HL-60/S4 (cell line): ENCODE measurements at regions not wholly inside any gene's neighbourhood (a gene's known extent, or its start where the extent isn't known, plus 50 kb on each side); places are given as distances from the start of the nearest gene placed in this dataset.
"Not testable (repeated sequence)": the region's sequence is repeated elsewhere in the genome, so short reads cannot be mapped to it uniquely, and the experiment has no call there.

Source experiments
- in situ Hi-C: fragments of 300-500 bp; cut with MboI; formaldehyde crosslinking; loops from 2 replicates; pipeline ENCODE4 v1.14.3; 2022; ENCODE audit warnings: low sequenced_read_pairs

DNA sequence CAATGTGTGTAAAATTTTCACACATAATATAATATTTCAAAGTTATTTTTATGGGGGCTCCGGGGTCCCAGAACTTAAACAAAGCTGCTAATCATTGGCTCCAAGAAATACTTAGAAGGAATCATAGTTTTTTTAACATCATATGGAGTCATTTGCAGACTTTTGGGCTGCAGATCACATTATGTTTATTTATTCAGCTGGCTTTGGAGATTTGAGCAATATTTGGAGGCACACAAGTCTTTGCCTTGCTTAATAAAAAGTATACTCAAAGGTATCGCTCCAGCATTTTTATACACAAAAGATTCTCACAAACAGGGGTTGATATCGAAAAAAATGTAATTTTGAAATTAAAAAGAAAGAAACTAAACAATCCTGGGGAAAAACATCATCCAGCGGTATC, 382.5 kb upstream of the TENM3 start:
- in situ Hi-C loops = no loop called here

DNA sequence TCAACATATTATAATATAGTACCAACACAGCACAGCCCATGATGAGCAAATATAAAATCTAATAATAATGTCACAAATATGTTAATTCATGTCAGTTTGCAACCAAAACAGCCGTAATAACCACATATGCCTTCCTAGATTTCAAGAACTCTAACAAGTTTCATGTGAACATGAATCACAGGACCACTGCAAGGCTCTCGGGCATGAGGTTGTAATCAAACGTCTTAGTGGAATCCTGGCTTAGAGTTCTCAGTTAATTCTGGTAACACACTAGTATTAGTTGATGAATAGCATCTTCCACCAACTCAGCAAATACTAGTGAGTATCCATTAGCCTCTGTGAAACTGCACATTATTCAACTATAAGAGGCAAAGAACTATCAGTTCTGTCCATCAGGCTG, 379.3 kb upstream of the TENM3 start:
- in situ Hi-C loops = no loop called here

DNA sequence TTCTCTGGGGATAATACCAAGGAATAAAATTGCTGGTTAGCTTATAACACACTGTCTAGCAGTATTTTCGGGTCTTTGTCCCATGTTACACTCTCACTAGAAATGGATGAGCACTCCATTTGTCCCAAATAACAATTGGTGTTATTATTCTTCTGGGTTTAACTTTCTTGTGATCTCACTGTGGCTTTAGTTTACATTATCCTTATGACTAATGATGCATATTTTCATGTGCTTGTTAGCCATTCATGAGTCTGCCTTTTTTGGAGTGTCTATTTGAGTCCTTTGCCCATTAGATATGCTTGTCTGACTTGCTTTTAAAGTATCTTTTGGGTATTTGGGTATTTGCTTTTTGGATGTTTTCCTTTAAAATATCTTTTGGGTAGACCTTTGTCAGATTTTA, 372.9 kb upstream of the TENM3 start:
- in situ Hi-C loops = no loop called here

DNA sequence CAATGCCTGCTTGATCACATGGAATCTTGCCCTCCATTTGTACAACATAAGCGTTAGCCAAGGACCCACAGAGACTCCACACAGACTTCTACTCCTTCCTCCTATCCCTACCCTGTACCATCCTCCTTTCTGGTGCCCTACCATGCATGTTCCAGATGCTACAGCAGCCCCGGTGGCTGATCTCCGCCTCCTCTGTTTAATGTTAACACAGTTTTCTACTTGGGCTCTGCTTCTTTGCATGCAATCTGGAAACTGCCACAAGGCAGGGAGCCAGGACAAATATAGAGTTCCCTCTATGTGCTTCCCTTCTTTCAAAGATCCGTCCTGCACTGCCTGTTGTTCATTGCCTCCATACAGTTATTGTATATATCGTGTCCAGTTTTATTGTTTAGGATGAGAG, 368.6 kb upstream of the TENM3 start:
- in situ Hi-C loops = no loop called here

DNA sequence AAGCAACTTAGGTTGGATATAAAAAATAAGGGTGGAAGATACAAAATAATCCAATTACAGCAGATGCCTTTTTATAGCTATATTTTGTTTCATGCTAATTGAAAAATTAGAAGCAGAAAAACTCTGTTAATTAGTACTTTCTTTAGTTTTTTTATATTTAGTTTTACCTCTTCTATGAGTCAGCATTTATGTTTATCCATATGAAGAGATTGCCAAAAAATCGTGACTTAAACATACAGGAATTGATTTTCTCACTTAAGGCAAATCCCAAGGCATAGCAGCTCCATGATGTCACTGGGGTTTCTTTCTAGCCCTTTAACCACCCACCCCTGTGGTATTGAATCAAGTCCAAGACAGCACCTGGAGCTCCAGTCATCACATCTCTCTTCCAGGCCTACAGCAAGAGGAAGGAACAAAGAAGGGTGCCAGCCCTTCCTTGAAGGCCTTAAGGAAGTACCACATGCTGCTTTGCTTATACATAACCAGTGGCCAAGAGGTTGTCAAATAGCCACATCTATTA, 365.8 kb upstream of the TENM3 start:
- in situ Hi-C loops = no loop called here

DNA sequence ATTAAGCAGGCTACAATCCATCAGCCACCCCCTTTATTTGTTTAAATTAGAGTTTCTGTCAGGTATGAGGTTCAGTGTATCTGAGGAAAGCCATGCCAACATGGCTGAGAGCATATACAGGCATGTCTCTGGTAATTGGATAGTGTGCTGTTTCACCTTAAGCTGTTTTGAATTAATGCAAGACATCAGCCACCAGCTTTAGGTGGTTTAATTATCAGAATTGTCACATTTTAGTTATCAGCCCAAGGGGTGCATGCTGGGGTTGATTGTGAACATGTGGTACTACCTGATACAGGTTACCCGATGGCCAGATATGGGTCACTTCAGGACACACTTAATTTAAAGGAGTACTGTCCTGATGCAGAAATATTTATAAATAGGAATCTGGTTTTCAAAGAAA, 353.2 kb upstream of the TENM3 start:
- in situ Hi-C loops = no loop called here

DNA sequence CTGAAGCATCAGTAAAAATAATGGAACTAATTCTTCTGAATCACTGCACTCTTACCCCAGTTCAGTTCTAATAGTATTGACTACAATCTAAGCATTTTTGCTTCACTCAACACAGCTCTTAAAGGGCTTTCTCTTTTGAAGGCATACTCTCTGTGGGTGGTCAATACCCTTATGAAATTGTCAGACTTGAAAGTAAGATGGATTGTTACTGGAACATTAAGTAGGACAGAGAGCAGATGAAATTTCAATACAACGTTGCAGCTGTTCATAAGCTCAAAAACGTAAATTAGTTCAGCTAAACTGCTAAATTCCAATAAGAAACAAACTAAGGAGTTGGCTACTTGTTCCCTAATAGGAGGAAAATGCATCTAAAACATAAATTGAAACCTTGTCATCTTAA, 352.3 kb upstream of the TENM3 start:
- in situ Hi-C loops = no loop called here

DNA sequence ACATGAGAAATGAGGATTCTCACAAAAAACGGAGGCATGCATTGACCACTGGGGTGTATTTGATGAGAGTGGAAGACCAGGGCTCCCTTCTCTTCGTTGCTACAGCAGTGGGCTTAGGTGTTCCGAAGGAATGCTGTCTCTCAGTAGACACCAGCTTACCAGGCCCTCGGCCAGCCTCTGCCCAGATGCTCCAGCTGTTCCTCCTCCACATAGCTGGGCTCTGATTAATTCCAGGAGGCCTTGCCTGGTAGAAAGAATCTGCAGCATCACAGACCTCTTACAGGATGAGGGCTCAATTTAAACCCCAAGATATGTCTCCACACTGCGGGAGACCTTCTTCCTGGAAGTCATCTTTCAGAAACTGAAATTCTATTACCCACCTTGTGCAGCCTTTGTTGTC, 346.6 kb upstream of the TENM3 start:
- in situ Hi-C loops = no loop called here

DNA sequence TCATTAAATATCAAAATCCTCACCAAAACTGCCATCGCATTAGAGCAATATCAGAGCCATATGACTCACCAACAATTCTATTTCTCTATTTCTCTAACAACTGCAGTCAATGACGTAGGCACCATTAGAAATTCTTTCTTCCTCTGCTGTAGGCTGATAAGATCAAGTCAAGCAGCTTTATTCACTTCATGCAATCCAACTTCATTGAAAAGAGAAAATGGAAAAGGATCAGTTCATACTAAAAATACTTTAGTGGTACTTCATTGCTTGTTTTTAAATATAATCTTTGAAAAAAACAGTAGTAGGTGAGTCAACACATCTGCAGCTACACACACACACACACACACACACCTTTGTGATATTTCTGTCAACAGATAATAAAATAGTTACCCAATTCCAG, 345.3 kb upstream of the TENM3 start:
- in situ Hi-C loops = no loop called here

DNA sequence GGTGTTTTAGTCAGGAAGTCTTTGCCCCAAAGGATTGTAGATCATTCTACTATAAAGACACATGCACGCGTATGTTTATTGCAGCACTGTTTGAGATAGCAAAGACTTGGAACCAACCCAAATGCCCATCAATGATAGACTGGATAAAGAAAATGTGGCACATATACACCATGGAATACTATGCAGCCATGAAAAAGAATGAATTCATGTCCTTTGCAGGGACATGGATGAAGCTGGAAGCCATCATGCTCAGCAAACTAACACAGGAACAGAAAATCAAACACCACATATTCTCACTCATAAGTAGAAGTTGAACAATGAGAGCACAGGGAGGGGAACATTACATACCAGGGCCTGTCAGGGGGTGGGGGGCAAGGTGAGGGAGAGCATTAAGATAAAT, 340.8 kb upstream of the TENM3 start:
- in situ Hi-C loops = not testable (repeated sequence)

DNA sequence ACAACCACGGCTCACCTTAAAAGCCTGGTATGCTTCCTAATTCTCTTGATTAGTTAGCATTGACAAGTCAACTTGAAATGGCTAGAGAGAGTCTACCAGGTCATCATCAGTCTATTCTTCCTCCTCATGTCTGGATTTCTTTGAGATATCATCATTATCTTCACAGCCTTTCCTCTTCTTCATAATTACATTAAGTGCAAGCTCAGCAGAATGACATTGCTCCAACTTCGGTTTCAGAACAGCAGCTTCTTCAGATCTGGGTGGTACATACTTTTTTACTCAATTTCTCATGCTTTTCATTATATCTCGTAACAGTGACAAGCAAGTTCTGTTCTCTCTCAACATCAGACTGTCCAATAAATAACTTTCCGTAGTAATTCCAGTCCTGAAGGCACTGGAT, 337.5 kb upstream of the TENM3 start:
- in situ Hi-C loops = no loop called here

DNA sequence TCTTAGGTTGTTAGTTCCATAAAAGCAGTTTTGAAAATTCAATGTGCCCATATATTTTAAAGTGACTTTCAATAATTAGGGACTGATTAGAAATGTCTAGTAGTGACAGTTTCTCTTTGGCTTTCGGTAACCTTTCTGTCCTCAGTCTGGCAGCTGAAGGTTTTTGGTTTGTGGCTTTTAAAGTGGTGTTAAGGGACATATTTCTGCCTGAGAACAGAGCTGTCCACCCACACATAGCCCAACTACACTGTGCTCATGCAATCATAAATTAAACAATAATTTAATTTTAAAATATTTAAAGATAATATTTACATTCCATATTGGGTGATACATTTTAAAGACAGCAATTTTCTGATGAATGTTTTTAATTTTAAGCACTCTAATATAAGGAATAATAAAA, 335.0 kb upstream of the TENM3 start:
- in situ Hi-C loops = no loop called here

DNA sequence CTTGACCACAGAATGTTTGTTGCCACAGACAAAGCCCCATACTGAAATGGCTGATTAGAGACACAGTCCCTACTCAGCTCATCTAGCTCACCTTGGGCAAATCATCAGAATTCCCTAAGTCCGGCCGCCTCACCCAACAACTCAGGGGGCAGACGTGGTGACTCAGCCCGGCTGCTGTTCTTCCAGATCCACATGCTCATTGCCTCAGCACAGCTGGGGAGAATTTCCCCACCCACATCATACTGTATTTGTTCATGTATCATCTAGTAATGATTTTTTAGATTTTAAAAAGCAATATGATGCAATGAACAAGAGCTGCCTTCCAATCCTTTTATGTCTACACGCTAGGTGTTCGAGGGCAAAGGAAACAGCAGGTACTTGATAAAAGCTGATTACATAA, 333.8 kb upstream of the TENM3 start:
- in situ Hi-C loops = no loop called here

DNA sequence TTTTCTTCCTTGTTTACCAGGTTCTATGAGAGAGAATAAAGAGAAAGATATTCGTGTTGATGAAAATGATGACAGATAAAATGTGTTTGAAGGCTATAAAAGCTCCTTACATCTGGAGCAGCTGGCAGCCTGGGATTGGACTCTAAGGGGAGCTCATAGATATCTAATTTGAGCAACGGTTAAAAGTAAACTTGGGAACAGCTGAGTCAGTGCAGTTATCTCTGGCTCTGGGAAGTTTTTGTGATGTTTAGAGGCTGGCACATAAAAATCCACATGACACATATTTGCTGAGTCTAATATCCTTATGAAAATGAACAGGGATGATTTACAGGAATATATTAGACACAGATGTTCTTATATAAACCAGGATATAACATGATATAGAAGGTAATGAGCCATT, 331.8 kb upstream of the TENM3 start:
- in situ Hi-C loops = no loop called here

DNA sequence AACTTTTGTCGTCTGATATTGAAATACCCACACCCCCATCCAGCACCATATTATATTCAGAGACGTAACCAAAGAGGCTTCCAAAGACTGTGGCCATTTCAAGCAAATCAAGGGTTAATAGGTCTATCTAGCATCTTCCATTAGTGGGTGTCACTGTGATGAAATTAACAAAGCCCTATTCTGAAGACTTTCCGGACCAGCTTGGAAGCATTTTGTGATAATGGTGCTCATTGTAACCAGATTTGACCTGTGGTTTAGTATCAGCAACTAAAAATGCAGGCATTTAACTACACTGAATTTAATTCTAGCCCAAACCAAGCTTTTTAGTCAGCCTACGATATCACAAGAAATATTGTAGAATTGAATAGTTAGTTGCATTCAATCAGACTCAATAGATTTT, 309.7 kb upstream of the TENM3 start:
- in situ Hi-C loops = no loop called here

DNA sequence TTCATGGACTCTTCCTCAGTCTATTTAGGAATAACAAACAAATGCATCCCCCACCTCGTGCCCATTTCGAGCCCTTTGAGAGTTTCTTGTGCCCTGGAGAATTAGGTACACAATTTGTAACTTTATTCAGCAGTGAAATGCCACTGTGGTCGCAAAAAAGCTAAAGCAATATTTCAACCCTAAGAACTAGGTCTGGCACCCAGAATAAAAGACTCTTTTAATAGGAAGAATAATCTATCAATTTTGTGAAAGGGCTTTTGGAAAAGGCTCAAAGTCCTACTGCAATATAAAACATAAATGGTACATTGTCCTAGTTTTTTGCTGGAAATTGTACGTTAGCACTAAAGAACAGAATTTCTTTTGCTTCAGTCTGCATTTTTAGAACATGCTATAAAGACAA, 304.6 kb upstream of the TENM3 start:
- in situ Hi-C loops = no loop called here

DNA sequence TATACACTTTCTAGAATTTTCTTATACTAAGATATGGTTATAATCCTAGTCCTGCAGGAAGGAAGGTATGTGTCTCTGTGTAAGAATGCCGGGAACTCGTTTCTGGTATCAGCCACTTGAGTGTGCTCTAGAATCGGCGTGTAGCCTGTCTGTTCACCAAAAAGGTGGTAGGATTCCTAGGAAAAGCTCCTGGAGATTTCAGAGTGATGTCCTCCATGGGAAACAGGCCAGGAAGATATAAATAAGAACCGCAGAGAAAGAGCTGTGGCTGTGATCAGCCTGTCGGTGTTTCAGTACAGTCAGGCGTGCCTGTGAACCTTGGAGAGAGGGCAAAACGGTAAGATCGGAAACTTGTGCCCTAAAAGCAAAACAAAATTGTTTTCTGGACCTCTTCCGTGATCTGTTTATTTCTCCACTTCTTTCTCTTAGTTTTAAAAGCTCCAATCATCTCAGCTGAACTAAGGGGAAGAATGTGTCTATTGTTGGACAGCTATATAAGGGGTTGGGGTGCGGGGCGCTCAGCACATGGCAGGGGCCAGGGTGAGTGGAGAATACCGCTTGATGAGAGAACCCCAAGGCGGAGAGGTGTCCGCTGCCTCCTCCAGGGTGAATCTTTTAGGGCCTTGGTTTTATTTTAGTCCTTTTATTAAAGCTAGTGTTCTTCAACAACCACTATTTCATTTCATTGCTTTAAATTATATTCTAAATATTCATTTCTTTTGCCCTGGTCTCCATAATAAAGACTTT, 303.8 kb upstream of the TENM3 start:
- in situ Hi-C loops = no loop called here

DNA sequence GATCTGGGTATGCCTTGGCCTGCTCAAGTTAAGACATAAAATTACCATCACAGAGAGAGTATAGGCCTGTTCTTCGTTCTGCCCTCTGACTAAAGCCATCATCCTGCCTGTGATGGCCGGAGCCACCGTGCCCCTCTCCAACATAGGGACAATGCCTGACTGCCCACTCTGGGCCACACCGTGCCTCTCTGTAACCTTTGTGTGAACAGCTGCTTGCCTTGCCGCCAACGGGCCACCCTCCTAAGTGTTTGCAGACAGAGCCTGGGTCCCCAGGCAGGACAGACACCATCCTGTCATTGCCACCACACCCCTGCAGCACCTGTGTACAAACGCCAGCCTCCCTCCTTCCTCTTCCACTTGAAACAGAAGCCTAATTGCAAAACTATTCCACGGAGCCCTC, 298.7 kb upstream of the TENM3 start:
- in situ Hi-C loops = no loop called here

DNA sequence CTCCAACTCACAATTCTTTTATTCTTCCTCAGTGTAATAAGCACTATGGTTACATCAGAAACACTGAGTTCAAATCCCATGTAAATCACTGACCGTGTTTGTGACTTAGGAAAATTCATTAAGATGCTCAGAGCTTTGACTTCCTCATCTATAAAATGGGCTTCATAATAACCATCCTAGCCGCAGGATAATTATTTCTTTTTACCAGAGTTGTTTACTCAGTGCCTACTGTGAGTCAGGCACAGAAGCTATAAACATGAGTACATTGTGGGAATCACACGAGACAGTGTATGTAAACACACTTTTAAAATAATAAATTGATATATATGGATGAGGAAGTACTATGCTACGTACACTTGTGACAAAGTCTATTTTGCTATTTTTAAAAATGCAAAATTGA, 296.3 kb upstream of the TENM3 start:
- in situ Hi-C loops = no loop called here

DNA sequence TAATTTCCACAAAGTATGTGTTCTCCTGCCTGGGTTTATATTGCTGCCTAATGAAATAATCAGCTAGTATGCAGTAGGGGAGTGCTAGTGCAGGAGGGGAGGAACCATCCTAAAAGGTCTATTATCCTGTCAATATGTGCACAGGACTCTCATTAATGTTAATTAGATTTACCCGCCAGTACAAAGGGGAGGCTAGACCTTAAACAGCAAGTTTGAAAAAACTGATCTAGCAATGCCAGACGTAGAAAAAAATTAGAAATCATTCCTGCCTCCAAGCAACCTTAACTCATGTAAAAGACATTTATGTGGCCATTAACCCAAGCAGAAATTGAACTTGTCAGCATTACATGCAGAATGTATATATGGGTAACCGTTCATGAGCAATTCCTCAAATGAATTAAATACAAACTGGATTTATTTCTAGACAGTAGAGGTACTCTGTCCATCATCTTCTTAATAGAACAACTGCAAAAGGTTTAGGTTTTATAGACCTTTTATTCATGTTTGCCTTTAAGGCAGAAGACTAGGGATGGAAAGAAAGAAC, 294.3 kb upstream of the TENM3 start:
- in situ Hi-C loops = no loop called here

DNA sequence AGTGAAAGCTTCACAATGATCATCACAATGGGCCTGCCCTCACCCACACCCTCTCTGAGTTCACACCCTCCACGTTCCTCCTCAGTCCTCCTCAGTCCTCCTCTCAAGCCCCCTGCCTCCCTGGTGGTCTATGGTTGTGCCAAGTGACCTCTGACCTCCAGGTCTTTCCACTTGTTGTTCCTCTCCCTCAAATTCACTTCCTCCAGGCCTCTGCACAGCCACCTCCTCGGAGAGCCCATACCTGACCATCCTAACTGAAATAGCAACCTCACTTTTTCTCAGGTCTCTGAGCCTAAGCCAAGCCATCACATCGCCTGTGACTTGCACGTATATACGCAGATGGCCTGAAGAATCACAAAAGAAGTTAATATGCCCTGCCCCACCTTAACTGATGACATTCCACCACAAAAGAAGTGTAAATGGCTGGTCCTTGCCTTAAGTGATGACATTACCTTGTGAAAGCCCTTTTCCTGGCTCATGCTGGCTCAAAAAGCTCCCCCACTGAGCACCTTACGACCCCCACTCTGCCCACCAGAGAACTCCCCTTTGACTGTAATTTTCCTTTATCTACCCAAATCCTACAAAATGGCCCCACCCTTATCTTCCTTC, 293.4 kb upstream of the TENM3 start:
- in situ Hi-C loops = no loop called here

DNA sequence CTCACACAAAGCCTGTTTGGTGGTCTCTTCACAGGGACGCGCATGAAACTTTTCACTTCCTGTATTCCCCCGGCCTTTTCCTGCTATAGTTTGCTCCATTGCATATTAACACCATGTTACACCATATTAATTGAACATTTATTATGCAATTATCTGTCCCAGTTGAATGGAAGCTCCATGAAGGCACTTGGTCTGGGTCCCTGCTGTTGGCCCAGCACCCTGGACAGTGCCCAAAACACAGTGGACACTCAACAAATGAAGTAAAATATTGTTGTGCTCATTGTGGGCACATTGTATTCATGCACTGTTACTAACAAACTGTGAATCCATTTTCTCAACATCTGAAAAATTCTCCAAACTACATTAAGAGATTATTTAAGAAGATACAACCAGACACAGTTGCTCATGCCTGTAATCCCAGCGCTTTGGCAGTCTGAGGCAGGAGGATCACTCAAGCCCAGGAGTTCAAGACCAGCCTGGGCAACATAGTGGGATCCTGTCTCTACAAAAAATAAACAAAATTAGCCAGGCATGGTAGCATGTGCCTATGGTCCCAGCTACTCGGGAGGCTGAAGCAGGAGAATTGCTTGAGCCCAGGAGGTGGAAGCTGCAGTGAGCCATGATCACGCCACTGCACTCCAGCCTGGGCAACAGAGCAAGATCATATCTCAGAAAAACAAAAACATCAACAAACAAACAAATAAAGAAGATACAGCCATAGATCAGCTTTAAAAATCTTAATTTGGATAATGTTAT, 292.7 kb upstream of the TENM3 start:
- in situ Hi-C loops = no loop called here
